NCI-H2196 (cell line): ENCODE measurements at regions not wholly inside any gene's neighbourhood (a gene's known extent, or its start where the extent isn't known, plus 50 kb on each side); places are given as distances from the start of the nearest gene placed in this dataset.

Source experiments
- DNase-seq: peaks from one replicate; lab custom pipeline; 2025; ENCODE audit not compliant: unreplicated experiment; lab: John Stamatoyannopoulos, UW

- DNase-seq, result no peak
Observed at GRCh38 chr20:11841972-11842461, 75.7 kb upstream of the BTBD3 start.

DNA sequence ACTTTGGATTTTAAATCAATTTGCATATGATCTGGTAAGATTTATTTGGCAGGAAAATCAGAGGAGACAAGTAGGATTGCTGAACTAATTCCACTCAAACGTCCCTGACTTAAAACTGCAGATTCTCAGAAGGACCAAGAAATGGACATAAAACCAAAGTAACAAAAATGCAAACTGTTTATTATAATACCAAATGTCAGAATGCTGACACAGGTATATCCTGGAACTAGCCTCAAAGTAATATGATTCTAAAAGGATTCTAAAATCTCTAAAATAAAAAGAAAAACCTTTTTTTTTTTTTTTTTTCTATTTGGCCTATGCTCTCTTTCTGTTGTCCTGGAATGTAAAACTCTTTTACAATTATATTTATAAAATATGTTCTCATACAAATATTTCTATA, 74.4 kb upstream of the BTBD3 start:
- DNase-seq, result no peak

DNA sequence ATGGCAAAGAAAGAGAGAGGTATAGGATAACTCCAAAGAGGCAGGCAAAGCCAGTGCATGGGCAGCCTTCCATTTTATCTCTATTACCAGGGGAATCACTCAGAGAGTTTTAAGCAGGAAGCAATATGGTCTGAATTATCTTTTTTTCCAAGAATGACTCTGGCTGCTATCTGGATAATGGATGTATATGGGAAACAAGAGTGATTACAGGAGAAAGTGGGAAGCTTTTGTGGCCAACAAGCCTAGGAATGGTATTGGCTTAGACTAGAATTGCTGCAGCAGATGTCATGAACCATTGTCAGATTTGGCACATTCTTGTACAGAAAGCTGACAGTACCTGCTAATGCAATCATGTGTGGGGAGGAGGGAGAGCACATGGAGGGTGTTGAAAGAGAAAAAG, 73.0 kb upstream of the BTBD3 start:
- no peak for DNase-seq

DNA sequence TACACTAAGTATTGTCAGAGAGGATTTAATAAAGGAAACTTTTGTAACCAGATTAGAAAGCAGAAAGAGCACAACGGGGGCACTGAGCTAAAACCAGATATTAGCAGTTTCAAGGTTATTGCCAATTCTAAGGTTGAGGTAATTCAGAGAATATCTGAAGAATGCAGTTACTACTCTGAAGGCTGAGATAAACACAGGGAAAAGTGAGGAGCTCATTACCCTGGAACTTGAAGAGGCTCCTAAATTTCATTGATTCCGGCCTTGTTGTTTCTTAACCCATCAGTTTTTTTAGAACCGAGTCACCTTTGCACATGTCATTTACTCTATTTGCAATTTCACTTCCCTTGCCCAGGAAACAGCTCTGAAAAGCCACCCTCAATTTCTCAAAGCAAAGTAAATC, 72.4 kb upstream of the BTBD3 start:
- no peak for DNase-seq

DNA sequence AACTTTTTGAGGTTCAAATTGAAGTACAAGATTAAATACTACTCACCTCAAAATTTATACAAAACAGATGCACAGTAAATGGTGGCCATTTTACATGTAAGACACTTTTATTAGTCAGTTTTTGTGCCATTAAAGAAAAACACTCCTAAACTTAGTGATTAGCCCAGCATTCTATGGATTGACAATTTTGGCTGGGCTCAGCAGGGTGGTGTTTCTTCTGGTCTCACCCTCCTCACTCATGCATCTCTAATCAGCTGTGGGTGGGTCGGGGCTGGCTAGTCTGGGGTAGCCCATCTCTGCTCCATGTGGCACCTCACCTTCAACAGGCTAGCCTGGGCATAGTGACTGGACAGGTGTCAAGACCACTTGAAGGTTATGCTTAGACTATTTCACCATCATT, 71.6 kb upstream of the BTBD3 start:
- DNase-seq, result no peak

DNA sequence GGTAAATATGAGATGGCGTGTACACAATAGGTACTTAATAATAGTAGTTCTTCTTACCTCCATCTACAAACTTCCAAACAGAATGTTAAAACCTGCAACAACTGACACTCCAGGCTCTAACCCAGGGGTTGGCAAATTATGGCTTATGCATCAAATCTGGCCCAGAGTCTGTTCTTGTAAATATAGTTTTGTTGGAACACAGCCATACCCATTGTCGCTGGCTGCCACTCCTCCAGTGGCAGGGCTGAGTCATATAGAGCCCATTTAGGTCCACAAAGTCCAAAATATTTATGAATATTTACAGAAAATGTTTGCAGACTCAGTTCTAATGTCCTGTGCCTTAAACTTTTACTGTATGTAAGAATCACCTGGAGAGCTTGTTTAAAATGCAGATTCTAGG, 69.9 kb upstream of the BTBD3 start:
- DNase-seq, result no peak

DNA sequence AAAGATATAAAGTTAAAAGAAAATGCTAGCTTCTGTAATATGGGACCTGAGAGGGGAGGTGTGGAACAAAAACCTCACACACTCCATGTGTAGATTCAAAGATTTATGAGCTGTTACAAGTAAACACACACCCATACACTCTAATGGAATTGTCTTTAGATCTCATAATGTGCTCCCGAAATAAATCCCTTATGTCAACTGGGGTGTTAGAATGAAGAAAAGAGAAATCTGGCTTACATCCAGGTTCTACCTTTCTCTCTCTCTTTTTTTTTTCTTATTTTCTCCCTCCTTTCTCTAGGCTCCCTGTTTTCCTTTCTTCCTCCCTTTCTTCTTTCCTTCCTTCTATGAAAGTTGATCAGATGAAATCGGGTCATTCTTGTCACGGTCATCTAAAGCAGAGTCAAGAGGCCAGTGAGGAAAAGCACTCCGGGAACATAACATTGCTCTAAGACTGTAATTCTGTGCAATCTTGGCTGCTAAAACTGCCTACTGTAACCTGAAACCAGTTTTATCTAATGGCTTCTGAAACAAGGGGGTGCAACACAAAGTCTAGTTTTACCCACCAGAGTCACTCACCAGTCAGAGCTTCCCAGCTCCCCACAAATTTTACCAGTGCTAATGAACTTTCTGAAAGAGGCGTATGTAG, 68.3 kb upstream of the BTBD3 start:
- DNase-seq, result no peak

DNA sequence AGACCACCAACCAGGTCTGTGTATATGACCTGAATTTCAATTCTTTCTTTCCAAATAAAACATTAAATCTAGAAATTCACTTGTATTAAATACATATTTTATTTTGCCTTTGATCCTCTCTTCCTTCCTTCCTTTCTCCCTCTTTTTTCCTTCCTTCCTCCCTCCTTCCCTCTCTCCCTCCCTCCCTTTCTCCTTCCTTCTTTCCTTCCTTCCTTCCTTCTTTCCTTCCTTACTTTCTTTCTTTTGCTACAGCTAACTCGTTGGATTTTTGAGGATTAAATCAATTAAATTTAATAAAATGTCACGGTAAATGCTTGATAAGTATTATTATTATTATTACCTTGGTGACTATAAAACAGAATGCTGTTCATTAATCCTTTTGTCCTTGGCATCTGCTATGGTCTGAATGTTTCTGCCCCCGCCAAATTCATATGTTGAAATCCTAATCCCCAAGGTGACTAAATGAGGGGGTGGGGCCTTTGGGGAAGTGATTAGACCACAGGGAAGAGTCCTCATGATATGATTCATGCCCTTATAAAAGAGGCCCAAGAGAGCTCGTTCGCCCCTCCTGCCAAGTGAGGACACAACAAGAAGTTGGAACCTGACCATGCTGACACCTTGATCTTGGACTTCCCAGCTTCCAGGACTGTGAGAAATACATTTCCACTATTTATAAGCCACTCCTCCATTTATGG, 67.6 kb upstream of the BTBD3 start:
- no peak for DNase-seq

- no peak for DNase-seq
Observed at GRCh38 chr20:11850901-11851300, 66.8 kb upstream of the BTBD3 start.

- no peak for DNase-seq
Observed at GRCh38 chr20:11851646-11852045, 66.0 kb upstream of the BTBD3 start.

- DNase-seq, result no peak
Observed at GRCh38 chr20:11852189-11852588, 65.5 kb upstream of the BTBD3 start.

DNA sequence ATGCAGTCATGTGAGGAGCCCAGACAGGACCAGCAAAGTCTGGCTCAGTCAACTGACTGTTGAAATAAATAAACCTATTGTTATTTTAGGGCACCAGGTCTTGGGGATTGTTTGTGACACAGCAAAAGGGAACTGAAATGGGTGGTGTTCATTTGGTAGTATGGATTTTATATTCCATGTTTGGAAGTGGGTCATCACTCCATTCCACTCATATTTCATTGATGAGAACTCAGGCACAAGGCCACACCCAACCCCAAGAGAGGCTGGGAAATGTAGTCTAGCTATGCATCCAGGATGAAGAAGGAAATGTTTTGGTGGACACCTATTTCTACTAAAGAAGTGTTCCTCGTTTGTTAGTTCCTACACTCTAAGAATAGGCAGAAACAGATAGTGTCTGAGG, 64.9 kb upstream of the BTBD3 start:
- no peak for DNase-seq

- DNase-seq, result no peak
Observed at GRCh38 chr20:11853359-11853758, 64.3 kb upstream of the BTBD3 start.

- no peak for DNase-seq
Observed at GRCh38 chr20:11861479-11861878, 56.2 kb upstream of the BTBD3 start.

- no peak for DNase-seq
Observed at GRCh38 chr20:11867291-11867919, 50.3 kb upstream of the BTBD3 start.
